ENCODE measurements at regions not wholly inside any gene's neighbourhood (a gene's known extent, or its start where the extent isn't known, plus 50 kb on each side); places are given as distances from the start of the nearest gene placed in this dataset.
A peak's percentile ranks its signal among the peaks of the same experiment; 100 is the strongest.

GRCh38 chr12:24025153-24025798 is 75.8 kb upstream of the SOX5 start:
- Histone ChIP-seq H4K20me1 (ENCODE audit: insufficient read depth, low read depth, low read length) (no peaks in the 10 kb centered on the region), H2AFZ (ENCODE audit: low read length) (no peak overlapping the region), H3K36me3 (ENCODE audit: insufficient read depth, low read length) (no peaks in the 10 kb centered on the region), H3K79me2 (ENCODE audit: low read length) (no peaks in the 10 kb centered on the region), H3K27me3 (ENCODE audit: low read length) (no peaks in the 10 kb centered on the region), H3K27ac (ENCODE audit: low read length) (no peak overlapping the region), H3K4me3 (ENCODE audit: low read length) (no peak overlapping the region), H3K9ac (ENCODE audit: low read length) (no peak overlapping the region), H3K9me3 (ENCODE audit: low read length) (no peaks in the 10 kb centered on the region), H3K4me2 (ENCODE audit: low read depth, low read length, poor library complexity, severe bottlenecking) (no peak overlapping the region), H3K9me2 (replicated peaks; ENCODE audit: insufficient read depth, low read length) (no peaks in the 10 kb centered on the region), H3K4me1 (ENCODE audit: low read length) (no peaks in the 10 kb centered on the region)
- no peak for DNase-seq

DNA sequence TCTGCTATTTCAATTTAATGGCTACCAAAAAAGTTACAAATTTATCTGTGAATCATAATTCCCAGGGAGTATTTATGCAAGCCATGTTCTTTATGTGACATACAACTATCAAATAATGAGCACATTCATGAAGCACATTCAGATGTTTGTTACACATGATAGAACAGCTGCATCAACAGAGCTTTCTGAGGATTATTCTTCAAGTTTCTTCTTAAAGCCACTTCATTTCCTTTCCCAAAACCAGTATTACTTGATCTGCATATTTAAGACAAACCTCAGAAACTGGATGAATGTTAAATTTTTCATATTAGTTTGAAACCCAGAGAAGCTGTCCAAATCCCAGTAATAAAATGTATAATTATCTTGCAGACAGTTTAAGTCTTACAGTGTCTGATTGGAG is 73.6 kb upstream of the SOX5 start:
- no peak overlapping the region for H3K4me2 ChIP-seq (ENCODE audit: low read depth, low read length, poor library complexity, severe bottlenecking)
- no peaks in the 10 kb centered on the region for H4K20me1 ChIP-seq (ENCODE audit: insufficient read depth, low read depth, low read length)
- no peaks in the 10 kb centered on the region for H3K36me3 ChIP-seq (ENCODE audit: insufficient read depth, low read length)
- H3K9me2 ChIP-seq (replicated peaks; ENCODE audit: insufficient read depth, low read length) = no peaks in the 10 kb centered on the region
- H3K9ac ChIP-seq (ENCODE audit: low read length) = no peak overlapping the region
- no peaks in the 10 kb centered on the region for H3K27me3 ChIP-seq (ENCODE audit: low read length)
- H3K79me2 ChIP-seq (ENCODE audit: low read length) = no peaks in the 10 kb centered on the region
- H3K27ac ChIP-seq (ENCODE audit: low read length) = no peak overlapping the region
- H2AFZ ChIP-seq (ENCODE audit: low read length) = no peak overlapping the region
- DNase-seq = no peak
- H3K4me3 ChIP-seq (ENCODE audit: low read length) = no peak overlapping the region
- no peaks in the 10 kb centered on the region for H3K9me3 ChIP-seq (ENCODE audit: low read length)
- H3K4me1 ChIP-seq (ENCODE audit: low read length) = no peaks in the 10 kb centered on the region

DNA sequence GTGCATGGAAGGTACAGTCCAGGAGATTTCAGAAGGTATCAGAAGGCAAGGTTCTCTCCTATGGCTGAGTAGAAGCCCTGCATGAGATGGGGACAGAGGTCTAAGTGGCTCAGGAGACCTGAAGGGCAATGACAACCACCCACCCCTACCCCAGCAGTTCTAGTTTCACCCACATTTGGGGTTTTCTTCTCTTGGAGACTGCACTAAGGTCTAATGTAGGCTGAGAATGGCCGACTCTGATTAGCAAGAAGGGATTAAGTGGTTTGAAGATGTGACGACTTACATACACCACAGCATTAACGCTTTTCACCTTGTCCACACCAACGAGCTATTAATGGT is 71.7 kb upstream of the SOX5 start:
- H3K9ac ChIP-seq (ENCODE audit: low read length) = no peak overlapping the region
- H4K20me1 ChIP-seq (ENCODE audit: insufficient read depth, low read depth, low read length) = no peaks in the 10 kb centered on the region
- H3K36me3 ChIP-seq (ENCODE audit: insufficient read depth, low read length) = no peaks in the 10 kb centered on the region
- DNase-seq = no peak
- H3K4me2 ChIP-seq (ENCODE audit: low read depth, low read length, poor library complexity, severe bottlenecking) = no peak overlapping the region
- no peak overlapping the region for H2AFZ ChIP-seq (ENCODE audit: low read length)
- no peaks in the 10 kb centered on the region for H3K27me3 ChIP-seq (ENCODE audit: low read length)
- H3K9me3 ChIP-seq (ENCODE audit: low read length) = no peaks in the 10 kb centered on the region
- H3K4me3 ChIP-seq (ENCODE audit: low read length) = no peak overlapping the region
- H3K4me1 ChIP-seq (ENCODE audit: low read length) = no peaks in the 10 kb centered on the region
- no peaks in the 10 kb centered on the region for H3K79me2 ChIP-seq (ENCODE audit: low read length)
- no peak overlapping the region for H3K27ac ChIP-seq (ENCODE audit: low read length)
- H3K9me2 ChIP-seq (replicated peaks; ENCODE audit: insufficient read depth, low read length) = no peaks in the 10 kb centered on the region

DNA sequence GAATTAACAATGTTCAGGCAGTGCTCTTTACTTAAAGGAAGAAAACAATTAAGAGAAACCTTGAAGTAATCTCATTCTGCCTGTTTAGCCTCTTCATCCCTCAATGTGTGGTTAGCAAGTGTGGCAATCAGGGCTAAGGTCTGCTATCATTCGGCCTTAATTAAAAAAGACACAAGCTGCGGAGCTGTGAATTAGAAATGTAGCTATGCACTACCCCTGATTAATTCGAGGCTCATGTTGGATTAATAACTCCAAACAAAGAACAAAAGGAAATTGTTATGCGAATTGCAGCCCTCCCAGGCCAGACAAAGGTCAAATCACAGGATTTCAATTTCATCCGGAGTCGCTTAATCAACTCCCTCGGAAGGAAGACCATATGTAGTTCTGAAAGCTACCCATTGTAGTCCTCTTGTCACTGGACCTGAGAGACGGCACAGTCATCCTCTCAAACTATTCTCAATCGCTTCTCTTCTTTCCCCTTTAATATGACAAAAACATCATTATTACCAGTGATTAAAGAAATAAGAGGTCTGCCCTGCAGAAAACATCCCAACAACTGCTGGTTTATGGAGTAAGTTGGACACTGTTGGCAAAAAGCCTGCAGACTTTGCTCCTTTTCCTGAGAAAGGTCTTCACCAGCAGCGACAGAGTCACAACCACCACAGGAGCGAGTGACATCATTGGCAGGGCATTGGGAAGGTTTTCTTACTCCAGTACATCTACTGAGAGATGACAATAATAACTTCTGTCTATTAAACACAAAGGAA is 71.1 kb upstream of the SOX5 start:
- no peak overlapping the region for H3K4me3 ChIP-seq (ENCODE audit: low read length)
- no peaks in the 10 kb centered on the region for H3K9me3 ChIP-seq (ENCODE audit: low read length)
- no peak overlapping the region for H3K9ac ChIP-seq (ENCODE audit: low read length)
- no peaks in the 10 kb centered on the region for H3K9me2 ChIP-seq (replicated peaks; ENCODE audit: insufficient read depth, low read length)
- peak; percentile 27 for DNase-seq
- no peaks in the 10 kb centered on the region for H3K36me3 ChIP-seq (ENCODE audit: insufficient read depth, low read length)
- no peak overlapping the region for H2AFZ ChIP-seq (ENCODE audit: low read length)
- no peaks in the 10 kb centered on the region for H4K20me1 ChIP-seq (ENCODE audit: insufficient read depth, low read depth, low read length)
- H3K27me3 ChIP-seq (ENCODE audit: low read length) = no peaks in the 10 kb centered on the region
- no peak overlapping the region for H3K4me2 ChIP-seq (ENCODE audit: low read depth, low read length, poor library complexity, severe bottlenecking)
- H3K27ac ChIP-seq (ENCODE audit: low read length) = no peak overlapping the region
- H3K4me1 ChIP-seq (ENCODE audit: low read length) = no peaks in the 10 kb centered on the region
- H3K79me2 ChIP-seq (ENCODE audit: low read length) = no peaks in the 10 kb centered on the region

GRCh38 chr12:24015833-24016160 is 66.3 kb upstream of the SOX5 start:
- no peaks in the 10 kb centered on the region for H3K9me3 ChIP-seq (ENCODE audit: low read length)
- H3K36me3 ChIP-seq (ENCODE audit: insufficient read depth, low read length) = no peaks in the 10 kb centered on the region
- no peaks in the 10 kb centered on the region for H4K20me1 ChIP-seq (ENCODE audit: insufficient read depth, low read depth, low read length)
- no peak overlapping the region for H3K27ac ChIP-seq (ENCODE audit: low read length)
- DNase-seq = no peak
- no peaks in the 10 kb centered on the region for H3K9me2 ChIP-seq (replicated peaks; ENCODE audit: insufficient read depth, low read length)
- no peaks in the 10 kb centered on the region for H3K79me2 ChIP-seq (ENCODE audit: low read length)
- H3K4me3 ChIP-seq (ENCODE audit: low read length) = no peak overlapping the region
- H3K27me3 ChIP-seq (ENCODE audit: low read length) = no peaks in the 10 kb centered on the region
- no peak overlapping the region for H3K9ac ChIP-seq (ENCODE audit: low read length)
- no peak overlapping the region for H2AFZ ChIP-seq (ENCODE audit: low read length)
- H3K4me2 ChIP-seq (ENCODE audit: low read depth, low read length, poor library complexity, severe bottlenecking) = no peak overlapping the region
- H3K4me1 ChIP-seq (ENCODE audit: low read length) = no peaks in the 10 kb centered on the region

DNA sequence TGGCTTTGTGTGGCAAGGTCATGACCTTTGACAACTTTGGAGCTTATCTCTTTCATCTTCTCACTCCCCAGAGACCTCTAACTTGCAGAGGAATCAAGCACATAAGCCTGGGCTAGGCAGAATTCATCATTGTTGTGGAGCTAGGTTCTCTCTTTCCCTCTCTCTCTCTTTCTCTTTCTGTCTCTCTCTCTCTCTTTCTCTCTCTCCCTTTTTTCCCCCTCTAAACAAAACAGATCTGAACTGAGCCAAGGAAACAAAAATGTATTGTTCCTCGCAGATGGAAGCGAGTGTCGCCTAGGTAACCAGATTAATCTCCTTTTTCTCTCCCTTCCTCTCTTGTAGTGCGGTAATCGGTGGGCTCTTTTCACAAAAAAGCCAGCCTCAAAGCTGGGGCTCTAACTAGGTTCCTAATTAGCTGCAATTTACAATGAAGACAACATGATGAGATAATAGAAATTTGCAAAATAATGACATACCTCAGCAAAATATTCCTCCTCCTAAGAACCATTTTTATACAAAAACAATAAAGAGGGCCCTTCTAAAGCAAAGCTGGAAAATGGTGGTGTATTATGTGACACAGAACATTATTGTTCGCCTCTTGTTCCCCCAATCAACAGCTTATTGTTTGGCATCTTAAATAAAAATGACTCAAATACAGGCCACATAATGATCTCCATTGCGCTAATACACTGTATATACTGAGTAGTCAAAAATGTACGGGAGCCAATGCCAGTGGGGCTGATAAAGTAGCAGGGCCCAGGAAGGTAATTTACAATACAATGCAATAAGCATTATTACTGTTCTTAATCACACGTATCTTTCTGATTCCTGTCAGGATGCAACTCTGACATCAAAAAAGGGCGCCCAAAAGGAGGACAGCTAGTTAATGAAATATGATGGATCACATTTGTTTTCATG is 65.7 kb upstream of the SOX5 start:
- DNase-seq = no peak
- Histone ChIP-seq H2AFZ (ENCODE audit: low read length) (no peak overlapping the region), H3K27ac (ENCODE audit: low read length) (no peak overlapping the region), H3K4me2 (ENCODE audit: low read depth, low read length, poor library complexity, severe bottlenecking) (no peak overlapping the region), H3K36me3 (ENCODE audit: insufficient read depth, low read length) (no peaks in the 10 kb centered on the region), H3K9ac (ENCODE audit: low read length) (no peak overlapping the region), H3K27me3 (ENCODE audit: low read length) (no peaks in the 10 kb centered on the region), H3K9me3 (ENCODE audit: low read length) (no peaks in the 10 kb centered on the region), H4K20me1 (ENCODE audit: insufficient read depth, low read depth, low read length) (no peaks in the 10 kb centered on the region), H3K4me1 (ENCODE audit: low read length) (no peaks in the 10 kb centered on the region), H3K79me2 (ENCODE audit: low read length) (no peaks in the 10 kb centered on the region), H3K4me3 (ENCODE audit: low read length) (no peak overlapping the region), H3K9me2 (replicated peaks; ENCODE audit: insufficient read depth, low read length) (no peaks in the 10 kb centered on the region)

DNA sequence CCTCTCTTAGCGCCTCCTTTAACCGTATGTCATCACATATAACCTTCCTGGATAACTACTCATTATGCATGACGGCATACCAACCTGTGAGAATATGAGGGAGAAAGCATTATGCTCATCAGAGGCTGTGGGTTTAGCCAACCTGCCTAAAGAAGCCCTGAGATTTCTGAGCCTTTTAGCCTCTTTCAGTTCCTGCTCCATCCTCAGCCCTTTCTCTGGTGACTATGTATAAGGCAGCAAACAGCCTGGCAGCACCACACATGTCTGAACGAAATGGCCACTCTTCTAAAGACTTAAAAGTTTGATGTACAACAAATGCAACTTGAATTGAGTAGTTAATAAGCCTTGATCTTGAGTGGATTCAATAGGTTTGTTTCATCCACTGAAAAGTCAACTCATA is 64.8 kb upstream of the SOX5 start:
- no peaks in the 10 kb centered on the region for H3K36me3 ChIP-seq (ENCODE audit: insufficient read depth, low read length)
- H2AFZ ChIP-seq (ENCODE audit: low read length) = no peak overlapping the region
- no peaks in the 10 kb centered on the region for H3K4me1 ChIP-seq (ENCODE audit: low read length)
- no peak overlapping the region for H3K27ac ChIP-seq (ENCODE audit: low read length)
- H3K9ac ChIP-seq (ENCODE audit: low read length) = no peak overlapping the region
- no peaks in the 10 kb centered on the region for H3K79me2 ChIP-seq (ENCODE audit: low read length)
- no peaks in the 10 kb centered on the region for H3K9me3 ChIP-seq (ENCODE audit: low read length)
- no peak overlapping the region for H3K4me3 ChIP-seq (ENCODE audit: low read length)
- no peaks in the 10 kb centered on the region for H3K9me2 ChIP-seq (replicated peaks; ENCODE audit: insufficient read depth, low read length)
- H3K4me2 ChIP-seq (ENCODE audit: low read depth, low read length, poor library complexity, severe bottlenecking) = no peak overlapping the region
- DNase-seq = peak; percentile 9
- H3K27me3 ChIP-seq (ENCODE audit: low read length) = no peaks in the 10 kb centered on the region
- H4K20me1 ChIP-seq (ENCODE audit: insufficient read depth, low read depth, low read length) = no peaks in the 10 kb centered on the region

- H3K4me2 ChIP-seq (ENCODE audit: low read depth, low read length, poor library complexity, severe bottlenecking) = no peak overlapping the region
- no peaks in the 10 kb centered on the region for H3K4me1 ChIP-seq (ENCODE audit: low read length)
- H3K27ac ChIP-seq (ENCODE audit: low read length) = no peak overlapping the region
- no peaks in the 10 kb centered on the region for H4K20me1 ChIP-seq (ENCODE audit: insufficient read depth, low read depth, low read length)
- no peaks in the 10 kb centered on the region for H3K9me3 ChIP-seq (ENCODE audit: low read length)
- peak; percentile 46 for DNase-seq
- H3K9ac ChIP-seq (ENCODE audit: low read length) = no peak overlapping the region
- no peaks in the 10 kb centered on the region for H3K27me3 ChIP-seq (ENCODE audit: low read length)
- H3K4me3 ChIP-seq (ENCODE audit: low read length) = no peak overlapping the region
- no peak overlapping the region for H2AFZ ChIP-seq (ENCODE audit: low read length)
- H3K9me2 ChIP-seq (replicated peaks; ENCODE audit: insufficient read depth, low read length) = no peaks in the 10 kb centered on the region
- H3K79me2 ChIP-seq (ENCODE audit: low read length) = no peaks in the 10 kb centered on the region
- H3K36me3 ChIP-seq (ENCODE audit: insufficient read depth, low read length) = no peaks in the 10 kb centered on the region
These were observed 63.1 kb upstream of the SOX5 start for GRCh38 chr12:24012528-24012927.
